IMR-90 (cell line): ENCODE measurements at regions not wholly inside any gene's neighbourhood (a gene's known extent, or its start where the extent isn't known, plus 50 kb on each side); places are given as distances from the start of the nearest gene placed in this dataset.

Experiments
- ATAC-seq: fragments of 200-7000 bp; cut with Tn5 transposase; 2 replicates; pipeline ENCODE4 v1.9.1; 2020; ENCODE audit warnings: low read depth, mild to moderate bottlenecking, moderate library complexity
- BruUV-seq: library from RNA; stranded (reverse); fragments of 400-500 nt; replicated peaks from 2 replicates; lab custom pipeline; 2021; lab: Mats Ljungman, UMichigan
- CTCF ChIA-PET: fragments of 300-600 bp; formaldehyde crosslinking; extraction: SDS; loops from one replicate; lab custom pipeline; 2021; ENCODE audit warnings: antibody characterized with exemption; lab: Yijun Ruan, JAX
- POLR2A ChIA-PET: fragments of 300-600 bp; sonication (Branson Sonifier 250); formaldehyde crosslinking; loops from one replicate; lab custom pipeline; 2022; ENCODE audit warnings: antibody characterized with exemption; ENCODE audit not compliant: unreplicated experiment; lab: Charles Lee
- DNase-seq: peaks from one replicate; pipeline ENCODE4 v3.0.0; 2013
- H2AFZ ChIP-seq: replicated peaks from 2 replicates; pipeline ENCODE3; 2013; ENCODE audit warnings: low read length, mild to moderate bottlenecking; ENCODE audit not compliant: poor library complexity
- H2AK5ac ChIP-seq: 2 replicates; pipeline ENCODE4 v1.6.1; 2013; ENCODE audit warnings: low read depth, low read length, inconsistent platforms
- H2AK9ac ChIP-seq: replicated peaks from 2 replicates; pipeline ENCODE3; 2013; ENCODE audit warnings: mild to moderate bottlenecking, low read depth, low read length, moderate library complexity; ENCODE audit not compliant: poor library complexity
- H2BK120ac ChIP-seq: 2 replicates; pipeline ENCODE4 v1.6.1; 2013; ENCODE audit warnings: low read depth, low read length, inconsistent platforms
- H2BK15ac ChIP-seq: 3 replicates; pipeline ENCODE4 v1.6.1; 2013; ENCODE audit warnings: low read depth, low read length, inconsistent platforms
- H2BK20ac ChIP-seq: 2 replicates; pipeline ENCODE4 v1.6.1; 2013; ENCODE audit warnings: low read depth, mild to moderate bottlenecking, inconsistent platforms, low read length, moderate library complexity
- H2BK5ac ChIP-seq: 2 replicates; pipeline ENCODE4 v1.6.1; 2013; ENCODE audit warnings: mild to moderate bottlenecking, low read depth, low read length, inconsistent platforms; ENCODE audit not compliant: poor library complexity, severe bottlenecking
- H3K14ac ChIP-seq: replicated peaks from 2 replicates; pipeline ENCODE4 v1.6.1; 2013; ENCODE audit warnings: low read depth, low read length, inconsistent platforms
- H3K18ac ChIP-seq: 2 replicates; pipeline ENCODE4 v1.6.1; 2013; ENCODE audit warnings: low read depth, low read length, control low read depth
- H3K23ac ChIP-seq: 2 replicates; pipeline ENCODE4 v1.6.1; 2013; ENCODE audit warnings: low read depth, low read length, inconsistent platforms
- H3K27ac ChIP-seq: 2 replicates; pipeline ENCODE4 v1.5.1; 2013; ENCODE audit warnings: mild to moderate bottlenecking, control low read depth, low read length; ENCODE audit not compliant: insufficient read depth
- H3K27me3 ChIP-seq: 2 replicates; pipeline ENCODE4 v1.6.1; 2013; ENCODE audit warnings: low read length; ENCODE audit not compliant: control insufficient read depth, insufficient read depth
- H3K36me3 ChIP-seq: 2 replicates; pipeline ENCODE4 v1.6.1; 2013; ENCODE audit warnings: low read length, mixed read lengths; ENCODE audit not compliant: control insufficient read depth, insufficient read depth
- H3K4ac ChIP-seq: 2 replicates; pipeline ENCODE4 v1.6.1; 2013; ENCODE audit warnings: low read depth, low read length, inconsistent platforms
- H3K4me1 ChIP-seq: 2 replicates; pipeline ENCODE4 v1.6.1; 2013; ENCODE audit warnings: low read length, mixed read lengths; ENCODE audit not compliant: control insufficient read depth, insufficient read depth
- H3K4me2 ChIP-seq: 2 replicates; pipeline ENCODE4 v1.6.1; 2013; ENCODE audit warnings: low read depth, mild to moderate bottlenecking, control low read depth, low read length, moderate library complexity
- H3K4me3 ChIP-seq: 2 replicates; pipeline ENCODE4 v1.5.1; 2013; ENCODE audit warnings: low read depth, mild to moderate bottlenecking, control low read depth, low read length, moderate library complexity; ENCODE audit not compliant: insufficient read depth
- H3K56ac ChIP-seq: 2 replicates; pipeline ENCODE4 v1.6.1; 2013; ENCODE audit warnings: low read length, inconsistent platforms; ENCODE audit not compliant: insufficient read depth; ENCODE audit errors: extremely low read depth
- H3K79me1 ChIP-seq, 2 experiments: 2 replicates each; pipeline ENCODE4 v1.6.1; 2013; ENCODE audit warnings: low read length in 2 of 2, inconsistent platforms in 1 of 2, low read depth in 1 of 2
- H3K9ac ChIP-seq: 2 replicates; pipeline ENCODE4 v1.6.1; 2013; ENCODE audit warnings: low read depth, low read length, control low read depth
- H3K9me1 ChIP-seq: 2 replicates; pipeline ENCODE4 v1.6.1; 2013; ENCODE audit warnings: low read length, inconsistent platforms; ENCODE audit not compliant: insufficient read depth
- H3K9me3 ChIP-seq: 2 replicates; pipeline ENCODE4 v1.6.1; 2013; ENCODE audit warnings: low read length; ENCODE audit not compliant: control insufficient read depth, insufficient read depth
- H4K20me1 ChIP-seq: 2 replicates; pipeline ENCODE4 v1.6.1; 2013; ENCODE audit warnings: low read length, inconsistent platforms; ENCODE audit not compliant: insufficient read depth
- H4K5ac ChIP-seq: 2 replicates; pipeline ENCODE4 v1.6.1; 2013; ENCODE audit warnings: mild to moderate bottlenecking, low read depth, low read length, control low read depth
- H4K8ac ChIP-seq, 2 experiments: 2 replicates each; pipeline ENCODE4 v1.6.1; 2013; ENCODE audit warnings: low read depth in 2 of 2, low read length in 2 of 2, control low read depth in 1 of 2, inconsistent platforms in 1 of 2
- H4K91ac ChIP-seq: 2 replicates; pipeline ENCODE4 v1.6.1; 2013; ENCODE audit warnings: low read depth, low read length, inconsistent platforms; ENCODE audit not compliant: insufficient read depth
- BHLHE40 ChIP-seq: fragments of 150-350 bp; IDR thresholded peaks from 2 replicates; pipeline ENCODE4 v1.6.1; 2016; ENCODE audit warnings: mild to moderate bottlenecking, low read depth, low read length
- CEBPB ChIP-seq: IDR thresholded peaks from 2 replicates; pipeline ENCODE4 v1.6.1; 2012; ENCODE audit warnings: low read depth, low read length, improper control_type of control experiment
- FOS ChIP-seq: fragments of 150-350 bp; IDR thresholded peaks from 2 replicates; pipeline ENCODE4 v1.6.1; 2016; ENCODE audit warnings: low read depth, low read length
- MAFK ChIP-seq: IDR thresholded peaks from 2 replicates; pipeline ENCODE4 v1.6.1; 2012; ENCODE audit warnings: low read depth, low read length, improper control_type of control experiment
- MXI1 ChIP-seq: IDR thresholded peaks from 2 replicates; pipeline ENCODE4 v1.6.1; 2012; ENCODE audit warnings: low read depth, mild to moderate bottlenecking, low read length, moderate library complexity, borderline replicate concordance
- NFE2L2 ChIP-seq: fragments of 150-350 bp; IDR thresholded peaks from 2 replicates; pipeline ENCODE4 v1.6.1; 2016; ENCODE audit warnings: low read depth, mild to moderate bottlenecking, low read length
- RAD21 ChIP-seq: IDR thresholded peaks from 2 replicates; pipeline ENCODE4 v1.6.1; 2012; ENCODE audit warnings: low read length, improper control_type of control experiment
- SMC3 ChIP-seq: fragments of 150-350 bp; IDR thresholded peaks from 2 replicates; pipeline ENCODE4 v1.6.1; 2016; ENCODE audit warnings: low read depth, mild to moderate bottlenecking, antibody characterized with exemption, low read length, moderate library complexity
- WGBS, 2 experiments: methylation state at CpG; one replicate each; pipeline versions ENCODE4 v1.1.5 to v1.1.7; 2013; ENCODE audit warnings: missing lambda C conversion rate in 2 of 2; ENCODE audit not compliant: insufficient read length in 1 of 2; ENCODE audit errors: extremely low coverage in 2 of 2; 5-methylcytosine and 5-hydroxymethylcytosine counted together
- dilution Hi-C: fragments of 300-500 bp; cut with HindIII; formaldehyde crosslinking; loops from one replicate; pipeline ENCODE4 v1.14.3; 2018; ENCODE audit warnings: low sequenced_read_pairs; ENCODE audit not compliant: unreplicated experiment
- in situ Hi-C: fragments of 300-500 bp; cut with MboI; formaldehyde crosslinking; loops from 3 replicates; pipeline ENCODE4 v1.14.3; 2019; ENCODE audit warnings: low sequenced_read_pairs, inconsistent platforms, mixed read lengths
- intact Hi-C: fragments of 100-400 bp; cut with micrococcal nuclease; formaldehyde crosslinking; loops from 2 replicates; pipeline ENCODE4 v1.10.0; 2022
- TF ChIP-seq, protein P1 (sequence below): fragments of 150-350 bp; IDR thresholded peaks from 2 replicates; pipeline ENCODE4 v1.6.1; 2016; ENCODE audit warnings: low read depth, mild to moderate bottlenecking, low read length, moderate library complexity, borderline replicate concordance

DNA sequence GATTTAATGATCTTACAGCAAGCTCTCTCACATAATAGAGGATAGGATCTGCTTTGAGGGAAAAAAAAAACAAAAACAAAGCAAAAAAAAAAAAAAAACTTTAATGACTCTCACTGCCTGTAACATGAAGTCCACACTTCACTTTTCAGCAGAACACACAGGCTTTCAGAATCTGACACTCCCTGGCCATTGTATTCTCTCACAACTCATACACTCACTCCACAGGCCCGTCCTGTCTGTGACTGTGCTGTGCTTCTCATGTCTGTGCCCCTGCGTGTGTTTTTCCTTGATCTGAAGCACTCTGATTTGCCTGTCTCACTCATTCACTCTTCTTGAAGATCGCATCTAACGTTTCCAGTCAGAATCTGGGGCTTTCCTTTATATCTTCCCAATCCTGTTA, 460.8 kb downstream of the TMA16 start:
- Histone ChIP-seq H3K18ac (no peak overlapping the region), H2BK20ac (no peak overlapping the region), H3K56ac (no peak overlapping the region), H3K4ac (no peak overlapping the region), H3K4me1 (no peaks in the 10 kb centered on the region), H3K9me3 (peaks cover under 1% of the 10 kb centered on the region), H3K4me2 (no peak overlapping the region), H4K5ac (no peak overlapping the region), H3K36me3 (no peaks in the 10 kb centered on the region), H4K8ac (no peak overlapping the region), H3K23ac (no peak overlapping the region), H3K27ac (no peak overlapping the region), H2AK9ac (no peak overlapping the region), H2BK5ac (no peak overlapping the region), H3K27me3 (no peaks in the 10 kb centered on the region), H4K20me1 (no peaks in the 10 kb centered on the region), H2AK5ac (no peak overlapping the region), H2BK15ac (no peak overlapping the region), H3K9me1 (no peaks in the 10 kb centered on the region), H3K4me3 (no peak overlapping the region), H3K79me1 (no peaks in the 10 kb centered on the region), H2BK120ac (no peak overlapping the region), H3K14ac (no peak overlapping the region), H3K9ac (no peak overlapping the region), H4K91ac (no peak overlapping the region), H2AFZ (no peak overlapping the region)
- CTCF ChIA-PET = interaction anchor here (0.6 kb wide), 1 partner anchor 553 kb away, joined by 5 read pairs; no protein-coding TSS in a partner anchor
- WGBS, 2 experiments = 25% methylated on average over 3 of the region's 4 CpGs; no CpG with 5 or more reads in 1 of the 2 experiments
- ATAC-seq (no peak), DNase-seq (no peak)
- intact Hi-C loops (no loop called here), in situ Hi-C loops (no loop called here), dilution Hi-C loops (no loop called here)
- POLR2A ChIA-PET = no interaction called here
- no TSS peak for BruUV-seq
- TF ChIP-seq NFE2L2 (no peak), MXI1 (no peak), CEBPB (no peak), RAD21 (no peak), BHLHE40 (no peak), MAFK (no peak), FOS (no peak), SMC3 (no peak)
- TF ChIP-seq, protein P1, sequence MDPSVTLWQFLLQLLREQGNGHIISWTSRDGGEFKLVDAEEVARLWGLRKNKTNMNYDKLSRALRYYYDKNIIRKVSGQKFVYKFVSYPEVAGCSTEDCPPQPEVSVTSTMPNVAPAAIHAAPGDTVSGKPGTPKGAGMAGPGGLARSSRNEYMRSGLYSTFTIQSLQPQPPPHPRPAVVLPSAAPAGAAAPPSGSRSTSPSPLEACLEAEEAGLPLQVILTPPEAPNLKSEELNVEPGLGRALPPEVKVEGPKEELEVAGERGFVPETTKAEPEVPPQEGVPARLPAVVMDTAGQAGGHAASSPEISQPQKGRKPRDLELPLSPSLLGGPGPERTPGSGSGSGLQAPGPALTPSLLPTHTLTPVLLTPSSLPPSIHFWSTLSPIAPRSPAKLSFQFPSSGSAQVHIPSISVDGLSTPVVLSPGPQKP = no peak
